HG03521 (cell line): ENCODE measurements at regions not wholly inside any gene's neighbourhood (a gene's known extent, or its start where the extent isn't known, plus 50 kb on each side); places are given as distances from the start of the nearest gene placed in this dataset.
"Not testable (repeated sequence)": the region's sequence is repeated elsewhere in the genome, so short reads cannot be mapped to it uniquely, and the experiment has no call there.

Source experiments
- ATAC-seq: cut with Tn5 transposase; IDR thresholded peaks from one replicate; pipeline ENCODE4 v1.9.1; 2021; ENCODE audit warnings: mild to moderate bottlenecking, moderate library complexity; ENCODE audit not compliant: unreplicated experiment

DNA sequence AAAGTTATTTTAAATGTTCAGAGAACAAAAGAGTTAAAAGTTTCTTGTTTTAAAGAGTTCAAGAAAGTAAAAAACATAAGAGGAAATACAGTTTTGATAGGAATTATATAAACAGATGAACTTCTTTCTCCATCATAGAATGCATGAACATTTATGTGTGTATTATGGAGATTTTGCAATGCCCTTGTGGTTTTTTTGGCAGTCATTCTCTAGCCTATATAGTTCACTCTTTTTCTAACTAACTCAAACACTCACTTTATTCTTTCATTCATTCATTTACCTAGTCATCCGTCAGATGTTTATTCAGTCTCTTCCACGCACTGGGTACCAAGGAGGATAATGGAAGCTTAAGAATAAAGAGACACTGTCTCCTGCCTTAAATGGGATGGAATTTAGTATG is 195.9 kb upstream of the VLDLR start:
- no peak for ATAC-seq

GRCh38 chr9:2427120-2427891 is 194.3 kb upstream of the VLDLR start:
- ATAC-seq, result no peak

DNA sequence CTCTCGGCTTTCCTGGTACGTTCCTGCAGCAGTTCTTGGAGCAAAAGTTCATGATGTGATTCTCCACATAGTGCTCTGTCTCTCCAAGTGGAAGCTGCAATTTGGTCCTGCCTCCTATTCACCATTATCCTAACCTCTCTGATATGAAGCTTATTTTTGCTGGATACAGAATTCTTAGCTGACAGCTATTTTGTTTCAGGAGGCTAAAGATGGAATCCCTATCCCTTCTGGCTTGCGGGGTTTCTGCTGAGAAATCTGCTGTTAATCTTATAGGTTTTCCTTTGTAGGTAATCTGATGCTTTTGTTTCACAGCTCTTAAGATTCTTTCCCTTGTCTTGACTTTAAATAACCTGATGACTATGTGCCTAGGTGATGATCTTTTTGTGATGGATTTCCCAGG is 181.6 kb upstream of the VLDLR start:
- no peak for ATAC-seq

DNA sequence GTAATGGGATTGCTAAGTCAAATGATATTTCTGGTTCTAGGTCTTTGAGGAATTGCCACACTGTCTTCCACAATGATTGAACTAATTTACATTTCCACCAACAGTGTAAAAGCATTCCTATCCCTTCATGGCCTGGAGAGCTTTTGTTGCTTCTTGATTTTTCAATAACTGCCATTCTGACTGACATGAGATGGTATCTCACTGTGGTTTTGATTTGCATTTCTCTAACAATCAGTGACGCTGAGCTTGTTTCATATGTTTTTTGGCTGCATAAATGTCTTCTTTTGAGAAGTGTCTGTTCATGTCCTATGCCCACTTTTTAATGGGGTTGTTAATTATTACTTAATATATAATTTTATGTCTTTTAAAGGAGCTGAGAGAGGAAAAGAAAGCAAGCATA is 177.7 kb upstream of the VLDLR start:
- not testable (repeated sequence) for ATAC-seq

- no peak for ATAC-seq
These were observed 173.3 kb upstream of the VLDLR start for GRCh38 chr9:2448193-2448738.

- ATAC-seq, result no peak
These were observed 168.5 kb upstream of the VLDLR start for GRCh38 chr9:2453106-2453505.

- no peak for ATAC-seq
These were observed 167.9 kb upstream of the VLDLR start for GRCh38 chr9:2453701-2454100.

DNA sequence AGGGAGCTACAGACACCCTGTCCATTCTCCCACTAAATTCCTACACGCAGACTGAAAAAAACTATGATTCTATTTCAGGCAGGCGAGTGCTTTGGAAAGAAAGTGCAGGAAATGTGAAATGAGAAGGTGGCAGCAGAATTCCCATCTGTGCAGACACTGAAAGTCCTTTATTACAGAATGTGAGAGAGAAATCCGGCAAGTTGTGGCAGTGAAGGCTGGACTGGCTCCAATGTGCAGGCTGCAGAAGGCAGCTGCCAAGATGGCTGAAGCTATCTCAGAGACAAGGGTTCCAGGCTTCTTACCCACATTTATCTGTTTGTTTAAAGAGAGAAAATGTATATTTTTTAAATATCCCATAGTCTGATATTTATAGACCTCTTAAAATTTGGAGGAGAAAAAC is 161.8 kb upstream of the VLDLR start:
- no peak for ATAC-seq

DNA sequence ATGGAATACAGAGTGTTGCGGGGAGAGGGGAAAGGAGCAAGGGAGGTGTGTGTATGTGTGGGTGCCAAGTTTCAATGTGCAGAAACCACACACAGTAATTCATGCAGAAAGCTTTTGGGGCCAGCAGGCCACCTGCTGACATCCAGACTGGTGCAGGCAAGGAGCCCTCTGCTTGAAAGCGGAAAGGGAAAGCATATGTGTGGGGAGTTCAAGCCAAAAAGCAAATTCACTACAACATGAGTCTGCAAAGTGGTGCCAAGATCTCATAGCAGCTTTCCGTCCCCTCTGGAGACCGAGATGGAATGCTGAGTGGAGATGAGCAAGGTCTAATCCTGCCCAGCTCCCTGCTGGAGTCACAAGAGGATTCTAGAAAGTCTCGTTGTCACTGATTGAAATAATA is 159.7 kb upstream of the VLDLR start:
- no peak for ATAC-seq

DNA sequence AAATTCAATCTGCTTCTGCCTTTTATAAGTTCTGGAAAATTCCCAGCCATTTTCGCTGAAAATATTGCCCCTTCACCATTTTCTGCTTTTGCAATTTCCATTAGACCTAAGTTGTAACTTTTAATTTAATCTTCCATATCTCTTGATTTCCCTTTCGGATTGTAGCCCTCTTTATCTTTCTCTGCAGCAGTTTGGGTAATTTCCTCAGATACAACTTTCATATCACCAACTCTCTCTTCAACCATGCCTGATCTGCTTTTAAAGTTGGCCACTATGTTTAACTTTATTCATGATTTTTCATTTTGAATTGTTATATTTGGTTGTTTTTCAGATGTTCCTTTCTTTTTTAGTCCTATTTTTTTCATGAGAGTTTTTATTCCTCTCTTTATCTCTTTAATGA is 157.0 kb upstream of the VLDLR start:
- no peak for ATAC-seq

DNA sequence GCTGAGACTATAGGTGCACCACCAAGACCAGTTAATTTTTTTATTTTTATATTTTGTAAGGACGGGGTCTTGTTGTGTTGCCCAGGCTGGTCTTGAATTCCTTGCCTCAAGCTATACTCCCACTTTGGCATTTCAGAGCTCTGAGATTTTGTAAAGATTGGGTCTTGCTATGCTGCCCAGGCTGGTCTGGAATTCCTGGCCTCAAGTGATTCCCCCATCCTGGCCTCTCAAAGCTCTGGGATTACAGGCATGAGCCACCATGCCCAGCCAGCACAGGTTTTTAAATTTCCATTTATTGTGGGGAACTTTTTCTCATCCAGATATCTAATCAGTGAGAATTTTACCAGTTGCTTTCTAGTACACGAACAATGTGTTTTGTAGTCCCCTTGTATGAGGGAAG is 156.1 kb upstream of the VLDLR start:
- no peak for ATAC-seq

- peak; percentile 97 for ATAC-seq
These were observed 155.6 kb upstream of the VLDLR start for GRCh38 chr9:2465921-2466460.

DNA sequence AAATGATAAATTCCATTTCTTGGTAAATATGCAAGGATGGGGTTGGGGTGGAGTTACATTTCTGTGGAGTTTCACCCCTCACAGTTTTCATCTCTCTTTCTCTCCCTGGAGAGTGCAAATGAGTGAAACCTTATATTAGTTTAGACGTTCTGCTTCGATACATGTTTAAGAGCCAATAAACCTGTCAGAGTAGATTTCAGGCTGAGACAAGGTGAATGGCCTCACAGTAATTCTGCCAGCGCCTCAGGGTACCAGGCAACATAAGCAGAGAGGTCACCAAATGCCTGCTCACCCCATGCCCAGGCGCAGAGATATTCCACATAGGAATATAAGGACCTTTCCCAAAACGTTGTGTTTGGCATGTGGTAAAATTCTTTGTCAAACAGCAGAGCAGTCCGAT is 154.9 kb upstream of the VLDLR start:
- ATAC-seq, result no peak

GRCh38 chr9:2469681-2470221 is 151.8 kb upstream of the VLDLR start:
- no peak for ATAC-seq

GRCh38 chr9:2473681-2474080 is 147.9 kb upstream of the VLDLR start:
- ATAC-seq, result no peak

DNA sequence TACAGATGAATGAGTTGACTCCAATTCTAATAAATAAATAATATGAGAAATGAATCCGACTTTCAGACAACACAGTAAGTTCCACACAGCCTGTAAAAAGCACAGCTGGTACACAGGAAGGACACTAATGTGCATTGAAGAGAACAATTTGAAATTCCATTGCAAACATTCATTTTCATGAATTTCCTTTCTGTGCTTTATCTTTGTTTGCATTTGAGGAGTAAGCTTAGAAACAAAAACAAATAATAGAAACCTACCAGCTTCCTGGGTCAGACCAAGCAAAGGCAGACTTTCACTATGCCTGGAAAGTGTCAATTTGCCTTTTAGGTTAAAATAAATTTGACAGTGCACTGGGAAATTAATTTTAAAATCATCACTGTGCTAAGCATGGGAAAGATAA is 143.8 kb upstream of the VLDLR start:
- ATAC-seq, result no peak

GRCh38 chr9:2478421-2478820 is 143.2 kb upstream of the VLDLR start:
- ATAC-seq, result no peak

- no peak for ATAC-seq
These were observed 142.5 kb upstream of the VLDLR start for GRCh38 chr9:2479056-2479565.

DNA sequence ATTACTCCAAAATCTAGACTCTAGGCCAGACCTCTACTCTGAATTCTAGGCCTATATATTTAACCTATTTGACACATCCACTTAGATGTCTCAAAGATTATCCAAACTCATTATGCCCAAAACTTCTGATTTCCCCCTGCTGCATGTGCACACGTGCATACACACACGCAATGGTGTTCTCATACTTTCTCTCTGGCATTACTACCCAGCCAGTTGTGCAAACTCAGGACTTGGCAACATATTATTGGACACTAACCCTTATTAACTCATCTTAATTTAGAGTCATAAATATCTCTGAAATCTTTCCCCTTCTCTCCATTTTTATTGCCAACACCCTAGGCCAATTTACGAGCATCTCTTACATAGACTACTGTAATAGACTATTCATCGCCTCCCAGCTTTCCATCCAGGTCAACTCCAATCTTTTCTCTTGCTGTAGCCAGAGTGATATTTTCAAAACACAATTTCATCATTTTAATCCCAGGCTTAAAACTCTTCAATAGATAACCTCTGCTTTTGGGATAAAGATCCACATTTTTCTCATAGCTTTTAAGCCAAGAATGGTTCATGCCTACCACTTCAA is 141.2 kb upstream of the VLDLR start:
- ATAC-seq, result no peak

DNA sequence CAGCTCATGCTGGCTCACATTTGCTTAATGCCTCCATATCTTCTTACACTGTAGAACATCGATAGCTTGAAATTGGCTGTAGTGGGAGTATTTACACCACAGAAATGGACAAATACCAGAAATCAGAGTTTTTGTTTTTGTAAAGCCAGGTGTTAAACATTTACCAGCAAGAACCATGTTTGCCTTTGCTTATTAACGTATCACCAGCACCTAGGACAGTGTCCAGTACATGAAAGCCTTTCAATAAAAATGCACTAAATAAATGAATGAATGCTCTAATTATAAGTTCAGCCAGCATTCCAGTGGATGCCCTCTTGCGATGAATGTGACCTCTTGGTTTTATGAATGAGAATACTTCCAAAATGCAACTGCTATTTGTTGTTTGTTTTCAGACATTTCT is 140.4 kb upstream of the VLDLR start:
- no peak for ATAC-seq

DNA sequence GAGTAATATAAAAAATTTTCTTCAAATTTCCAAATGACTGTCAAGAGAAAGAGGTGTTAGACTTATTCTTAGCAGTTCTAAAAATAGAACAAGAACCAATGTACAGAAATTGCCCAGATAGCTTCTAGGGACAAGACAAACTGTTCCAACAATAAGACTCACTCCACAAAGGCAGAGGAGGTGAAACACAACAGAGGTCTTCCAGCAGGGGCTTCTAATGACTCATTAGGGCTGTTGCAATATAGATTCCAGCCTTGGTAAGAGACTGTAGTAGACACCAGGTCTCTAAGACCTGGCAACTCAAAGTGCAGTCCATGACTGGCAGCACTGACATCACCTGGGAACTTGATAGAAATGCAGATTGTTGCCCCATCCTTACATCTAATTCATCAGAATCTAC is 134.6 kb upstream of the VLDLR start:
- no peak for ATAC-seq

DNA sequence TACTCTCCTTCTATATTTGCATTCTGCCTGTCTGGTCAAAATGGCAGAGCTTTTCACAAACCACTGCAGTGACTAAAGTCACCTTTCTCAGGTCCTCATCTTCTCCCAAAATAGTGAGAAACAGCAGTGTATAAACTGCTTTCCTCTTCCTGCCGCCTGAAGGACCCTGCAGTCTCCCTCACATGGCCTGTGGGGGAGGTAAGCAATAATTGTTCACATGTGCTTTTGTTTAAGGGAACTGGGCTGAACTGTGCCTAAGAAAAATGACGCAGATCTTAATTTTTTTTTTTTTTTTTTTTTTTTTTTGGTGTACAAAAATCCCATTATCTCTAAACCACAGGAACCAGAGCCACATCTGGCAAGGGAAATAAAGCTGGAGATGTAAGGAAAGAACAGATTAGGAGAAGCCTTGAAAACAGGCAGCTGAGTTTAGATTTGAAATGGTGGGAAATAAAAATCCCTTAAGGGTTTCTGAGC is 131.7 kb upstream of the VLDLR start:
- ATAC-seq, result no peak
